ENCODE measurements at regions not wholly inside any gene's neighbourhood (a gene's known extent, or its start where the extent isn't known, plus 50 kb on each side); places are given as distances from the start of the nearest gene placed in this dataset.
"Not testable (repeated sequence)": the region's sequence is repeated elsewhere in the genome, so short reads cannot be mapped to it uniquely, and the experiment has no call there.

DNA sequence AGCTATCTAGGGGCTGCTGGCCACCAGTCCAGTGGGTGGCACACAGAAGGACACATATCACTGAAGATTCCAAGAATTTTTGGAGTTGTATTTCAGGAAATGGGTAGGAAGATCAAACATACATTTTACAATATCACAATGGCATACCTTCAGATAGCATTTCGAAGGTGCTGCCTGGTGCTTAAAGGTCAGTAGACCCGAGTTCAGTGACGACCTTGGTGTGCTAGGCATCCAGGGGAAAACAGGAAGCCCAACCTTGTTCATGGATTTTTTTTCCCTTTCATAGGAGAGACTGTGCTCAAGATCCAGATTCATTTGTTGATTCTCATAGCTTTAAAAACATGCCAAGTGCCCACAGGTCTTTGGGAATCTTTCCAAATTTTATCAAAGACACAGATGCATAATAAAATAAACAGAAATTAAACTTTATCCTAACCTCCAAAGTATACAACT is 51.0 kb upstream of the RCBTB2 start:
- DNase-seq (ENCODE audit: low read depth) = no peak

DNA sequence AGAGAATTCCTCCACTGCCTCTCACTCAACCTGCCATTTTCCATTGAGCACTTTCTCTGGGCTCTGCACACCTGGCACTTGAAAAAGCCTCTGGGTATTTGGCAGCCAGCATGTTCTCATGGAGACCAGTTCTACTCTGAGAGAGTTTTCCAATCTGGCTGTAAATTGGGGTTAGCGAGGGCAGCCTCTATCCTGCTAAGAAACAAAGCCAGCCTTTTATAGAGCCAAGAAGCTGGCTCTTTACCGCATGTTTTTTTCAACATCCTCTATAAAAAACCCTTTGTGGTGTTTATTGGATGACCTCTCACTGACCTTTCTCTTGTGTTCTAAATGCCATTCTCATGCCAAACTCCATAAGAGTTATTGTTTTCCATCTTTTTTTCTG is 52.6 kb upstream of the RCBTB2 start:
- no peak for DNase-seq (ENCODE audit: low read depth)

DNA sequence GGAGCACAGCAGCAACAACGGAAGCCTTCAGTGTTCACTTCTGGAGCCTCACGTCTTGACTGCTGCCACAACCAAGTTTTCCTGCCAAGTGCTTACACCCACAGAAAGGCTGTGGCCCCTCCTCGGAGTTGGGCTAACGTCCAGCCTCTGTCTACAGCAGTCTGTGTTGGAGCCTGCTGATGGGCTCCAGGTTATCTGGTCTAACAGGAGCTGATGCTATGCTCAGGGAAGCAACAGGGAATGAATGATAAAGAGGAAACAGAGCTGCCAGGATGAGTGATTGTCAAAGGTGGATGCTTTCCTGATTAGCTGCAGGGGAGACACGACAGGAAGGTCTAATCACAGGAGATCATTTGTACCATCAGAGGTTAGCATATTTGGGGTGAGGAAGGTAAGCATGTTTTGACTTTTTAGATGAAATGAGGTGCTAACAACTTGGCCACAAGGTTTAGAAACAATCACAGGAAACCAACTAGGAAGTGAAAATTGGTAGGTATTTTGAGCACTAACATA is 53.8 kb upstream of the RCBTB2 start:
- DNase-seq (ENCODE audit: low read depth) = no peak

DNA sequence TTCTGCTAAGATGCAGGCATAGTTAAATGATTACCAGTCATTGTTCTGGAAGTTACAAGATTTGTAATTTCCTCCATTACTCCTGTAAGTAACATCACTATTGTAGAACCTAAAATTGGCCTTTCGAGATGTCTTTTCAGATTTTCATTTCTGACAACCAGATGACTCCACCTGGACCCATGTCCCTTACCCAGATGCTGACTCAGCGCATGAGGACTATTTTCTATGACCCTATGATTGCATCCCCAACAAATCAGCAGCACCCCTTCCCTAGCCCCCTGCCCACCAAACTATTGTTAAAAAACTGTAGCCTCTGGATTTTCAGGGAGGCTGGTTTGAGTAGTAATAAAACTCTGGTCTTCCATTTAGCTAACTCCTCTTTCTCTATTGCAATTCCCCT is 55.2 kb upstream of the RCBTB2 start:
- DNase-seq (ENCODE audit: low read depth) = no peak

DNA sequence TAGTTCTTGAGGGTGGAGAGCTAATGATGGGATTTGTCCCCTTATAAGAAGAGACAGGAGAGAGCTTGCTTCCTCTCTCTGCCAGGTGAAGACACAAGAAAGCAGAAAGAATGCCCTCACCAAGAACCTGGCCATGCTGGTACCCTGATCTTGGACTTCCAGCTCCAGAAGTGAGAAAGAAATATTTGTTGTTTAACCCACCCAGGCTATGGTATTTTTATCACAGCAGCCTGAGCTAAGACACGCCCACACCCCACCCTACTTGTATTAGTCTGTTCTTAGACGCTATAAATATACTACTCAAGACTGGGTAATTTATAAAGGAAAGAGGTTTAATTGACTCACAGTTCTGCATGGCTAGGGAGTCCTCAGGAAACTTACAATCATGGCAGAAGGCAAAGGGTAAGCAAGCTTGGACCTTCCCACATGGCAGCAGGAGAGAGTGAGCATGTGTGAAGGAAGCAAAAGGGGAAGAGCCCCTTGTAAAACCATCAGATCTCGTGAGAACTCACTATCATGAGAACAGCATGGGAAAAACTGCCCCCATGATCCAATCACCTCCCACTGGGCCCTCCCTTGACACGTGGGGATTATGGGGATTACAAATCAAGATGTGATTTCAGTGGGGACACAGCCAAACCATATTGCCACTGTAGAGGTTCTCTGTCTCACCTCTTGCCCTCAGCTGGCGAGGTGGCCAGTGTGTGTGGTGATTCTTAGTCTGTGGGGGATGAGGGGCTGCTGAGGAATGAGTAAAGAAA is 57.4 kb upstream of the RCBTB2 start:
- no peak for DNase-seq (ENCODE audit: low read depth)

DNA sequence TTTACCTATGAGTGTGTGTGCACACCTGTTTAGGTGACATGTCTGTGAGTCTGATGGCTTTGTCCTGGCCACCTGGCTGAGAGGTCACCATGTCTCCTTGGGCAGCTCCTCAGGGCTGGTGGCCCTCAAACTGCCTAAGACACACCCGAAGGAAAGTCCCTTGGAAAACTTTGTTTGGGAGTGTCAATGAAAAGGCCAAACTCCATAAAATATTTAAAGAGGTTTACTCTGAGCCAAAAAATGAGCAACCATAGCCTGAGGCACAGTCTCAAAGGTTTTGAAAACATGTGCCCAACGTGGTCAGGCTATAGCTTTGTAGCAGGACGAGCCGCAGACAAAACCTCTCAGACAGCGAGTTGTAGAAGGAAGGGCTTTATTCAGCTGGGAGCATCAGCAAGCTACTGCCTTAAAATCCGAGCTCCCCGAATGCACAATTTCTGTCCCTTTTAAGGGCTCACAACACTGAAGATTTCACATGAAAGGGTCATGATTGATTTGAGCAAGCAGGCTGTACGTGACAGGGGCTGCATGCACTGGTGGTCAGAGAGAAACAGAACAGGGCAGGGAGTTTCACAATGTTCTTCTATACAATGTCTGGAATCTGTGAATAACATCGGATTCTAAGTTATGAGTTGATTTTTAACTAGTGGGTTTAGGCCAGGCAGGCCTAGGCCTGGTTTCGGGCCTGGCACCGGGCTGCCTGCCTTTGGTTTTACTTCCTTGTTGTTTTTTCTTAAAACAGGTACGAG is 58.4 kb upstream of the RCBTB2 start:
- not testable (repeated sequence) for DNase-seq (ENCODE audit: low read depth)

DNA sequence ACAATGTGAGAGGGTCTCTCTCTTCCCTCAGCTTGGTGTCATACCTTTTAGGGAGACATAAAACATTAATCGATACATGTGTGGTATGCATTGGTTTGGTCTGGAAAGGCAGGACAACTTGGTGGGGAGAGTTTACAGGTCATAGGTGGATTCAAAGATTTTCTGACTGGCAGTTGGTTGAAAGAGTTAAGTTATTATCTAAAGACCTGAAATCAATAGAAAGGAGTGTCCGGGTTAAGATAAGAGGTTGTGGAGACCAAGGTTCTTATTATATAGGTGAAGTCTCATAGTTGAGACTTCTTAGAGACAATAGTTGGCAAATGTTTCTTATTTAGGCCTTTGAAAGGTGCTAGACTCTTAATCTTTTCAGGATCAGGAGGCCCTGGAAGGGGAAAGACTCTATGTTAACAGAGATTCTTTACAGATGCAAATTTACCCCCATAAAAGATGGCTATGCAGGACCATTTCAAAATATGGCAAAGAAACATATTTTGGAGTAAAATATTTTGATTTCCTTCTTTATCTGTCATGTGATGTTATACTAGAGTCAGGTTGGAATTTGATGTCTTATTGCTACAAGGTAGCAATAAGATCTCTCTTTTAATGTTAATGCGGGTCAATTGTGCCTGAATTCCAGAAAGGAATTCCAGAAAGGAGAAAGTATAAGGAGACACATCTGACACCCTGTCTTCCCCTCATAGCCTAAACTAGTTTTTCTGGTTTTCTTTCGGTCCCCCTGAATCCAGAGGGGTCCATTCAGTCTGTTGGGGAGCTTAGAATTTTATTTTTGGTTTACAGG is 59.2 kb upstream of the RCBTB2 start:
- no peak for DNase-seq (ENCODE audit: low read depth)

DNA sequence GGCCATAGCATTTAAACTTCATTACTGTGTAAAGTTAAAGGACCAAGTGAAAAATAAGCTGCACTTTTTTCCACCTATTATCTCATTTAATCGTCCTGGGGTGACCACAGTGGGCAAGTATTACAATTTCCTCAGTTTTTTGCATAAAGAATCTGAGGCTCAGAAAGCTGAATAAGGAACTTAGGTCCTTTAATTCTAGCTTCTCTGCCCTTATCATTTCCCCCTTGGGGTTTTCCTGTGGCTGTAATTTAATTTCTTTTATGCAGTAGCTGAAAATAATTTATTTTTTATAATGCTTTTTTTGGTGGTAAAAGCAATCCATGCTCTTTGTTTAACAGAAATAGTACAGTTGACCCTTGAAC is 59.8 kb upstream of the RCBTB2 start:
- DNase-seq (ENCODE audit: low read depth) = no peak

DNA sequence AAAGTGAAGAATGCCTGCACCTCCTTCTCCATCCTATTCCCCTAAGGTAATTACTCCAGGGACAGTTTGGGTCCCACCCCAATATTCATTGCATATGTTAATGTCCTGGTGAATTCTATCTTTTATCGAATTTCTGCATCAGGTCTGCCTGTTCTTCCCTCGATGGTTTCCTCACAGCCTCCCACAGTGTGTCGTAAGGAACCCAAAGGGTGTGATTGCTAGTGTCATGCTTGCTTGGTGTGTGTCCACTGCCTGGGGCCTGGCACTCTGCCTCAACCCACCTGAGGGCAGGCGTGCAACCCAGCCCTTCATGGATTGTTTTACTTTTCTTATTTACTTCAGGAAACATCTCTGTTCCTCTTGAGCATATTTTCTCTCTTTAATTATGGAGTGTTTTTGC is 60.2 kb upstream of the CYSLTR2 start:
- DNase-seq (ENCODE audit: low read depth) = no peak

DNA sequence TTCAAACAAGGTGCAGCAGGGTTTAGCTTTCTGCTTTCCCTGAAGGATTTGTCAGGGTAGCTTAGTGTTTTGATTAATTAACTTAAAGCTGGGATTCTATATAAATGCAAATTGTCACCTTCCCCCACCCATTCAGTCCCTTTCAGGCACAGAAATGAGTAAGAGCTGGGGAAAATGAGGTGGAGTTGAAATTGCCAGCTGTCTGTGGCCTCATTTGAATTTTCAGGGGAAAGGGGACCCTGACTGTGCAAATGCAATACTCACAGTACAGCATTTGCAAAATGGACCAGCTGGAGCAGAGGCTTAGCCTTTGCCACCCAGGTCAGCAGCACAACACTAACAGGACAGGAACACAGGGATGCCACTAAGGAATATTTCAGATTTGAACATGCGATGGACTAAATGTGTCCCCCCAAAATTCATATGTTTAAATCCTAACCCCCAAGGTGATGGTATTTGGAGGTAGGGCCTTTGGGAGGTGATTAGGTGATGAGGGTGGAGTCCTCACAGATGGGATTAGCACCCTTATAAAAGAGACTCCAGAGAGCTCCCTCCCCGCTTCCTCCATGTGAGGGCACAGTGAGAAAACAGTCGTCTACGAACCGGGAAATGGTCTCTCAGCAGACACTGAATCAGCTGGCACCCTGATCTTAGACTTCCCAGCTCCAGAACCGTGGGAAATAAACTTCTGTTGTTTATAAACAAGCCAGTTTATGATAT is 59.5 kb upstream of the CYSLTR2 start:
- no peak for DNase-seq (ENCODE audit: low read depth)

DNA sequence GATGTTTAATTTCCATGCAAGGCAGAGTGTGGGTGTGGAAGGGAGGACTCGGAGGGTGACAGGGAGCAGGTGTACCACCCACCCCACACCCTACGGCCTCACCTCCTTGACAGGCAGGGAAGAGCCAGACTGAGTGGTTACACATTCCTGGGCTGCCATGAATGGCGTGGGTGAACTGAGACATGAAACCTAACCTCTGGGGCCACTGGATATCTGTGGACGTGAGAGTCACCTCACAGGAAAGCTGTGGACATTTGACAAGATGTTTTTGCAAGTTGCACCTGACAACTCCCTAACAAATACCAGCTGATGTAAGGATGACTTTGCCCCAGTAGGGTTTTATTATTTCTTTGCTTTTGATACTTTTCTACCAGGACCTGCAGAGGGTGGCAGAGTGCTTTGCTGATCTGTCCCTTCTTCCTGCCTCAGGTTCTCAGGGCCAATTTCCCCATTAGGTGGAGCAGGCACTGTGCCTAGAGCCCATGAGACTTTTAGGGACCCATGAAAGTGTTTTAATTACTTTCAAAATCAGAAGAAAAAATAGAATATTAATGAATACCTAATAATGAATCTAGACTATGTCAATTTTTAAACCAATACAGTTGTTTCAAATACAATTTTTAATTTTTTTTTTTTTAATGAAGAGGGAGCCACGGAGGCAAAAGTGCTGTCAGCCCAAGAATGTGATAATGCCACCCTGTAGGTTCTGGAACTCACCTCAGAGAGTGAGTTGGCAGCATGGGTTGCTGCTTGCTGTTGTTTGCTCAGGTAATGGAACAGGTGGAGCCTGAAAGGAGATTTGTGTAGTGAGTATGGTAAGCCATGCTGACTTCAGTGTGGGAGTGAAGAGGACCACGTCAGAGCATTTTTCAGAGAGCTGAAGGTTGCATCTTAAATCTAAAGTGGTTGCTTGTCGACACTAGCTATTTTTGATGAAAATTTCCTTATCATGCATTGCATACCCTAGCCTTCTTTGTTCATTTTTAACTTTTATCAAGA is 58.0 kb upstream of the CYSLTR2 start:
- peak; percentile 9 for DNase-seq (ENCODE audit: low read depth)

DNA sequence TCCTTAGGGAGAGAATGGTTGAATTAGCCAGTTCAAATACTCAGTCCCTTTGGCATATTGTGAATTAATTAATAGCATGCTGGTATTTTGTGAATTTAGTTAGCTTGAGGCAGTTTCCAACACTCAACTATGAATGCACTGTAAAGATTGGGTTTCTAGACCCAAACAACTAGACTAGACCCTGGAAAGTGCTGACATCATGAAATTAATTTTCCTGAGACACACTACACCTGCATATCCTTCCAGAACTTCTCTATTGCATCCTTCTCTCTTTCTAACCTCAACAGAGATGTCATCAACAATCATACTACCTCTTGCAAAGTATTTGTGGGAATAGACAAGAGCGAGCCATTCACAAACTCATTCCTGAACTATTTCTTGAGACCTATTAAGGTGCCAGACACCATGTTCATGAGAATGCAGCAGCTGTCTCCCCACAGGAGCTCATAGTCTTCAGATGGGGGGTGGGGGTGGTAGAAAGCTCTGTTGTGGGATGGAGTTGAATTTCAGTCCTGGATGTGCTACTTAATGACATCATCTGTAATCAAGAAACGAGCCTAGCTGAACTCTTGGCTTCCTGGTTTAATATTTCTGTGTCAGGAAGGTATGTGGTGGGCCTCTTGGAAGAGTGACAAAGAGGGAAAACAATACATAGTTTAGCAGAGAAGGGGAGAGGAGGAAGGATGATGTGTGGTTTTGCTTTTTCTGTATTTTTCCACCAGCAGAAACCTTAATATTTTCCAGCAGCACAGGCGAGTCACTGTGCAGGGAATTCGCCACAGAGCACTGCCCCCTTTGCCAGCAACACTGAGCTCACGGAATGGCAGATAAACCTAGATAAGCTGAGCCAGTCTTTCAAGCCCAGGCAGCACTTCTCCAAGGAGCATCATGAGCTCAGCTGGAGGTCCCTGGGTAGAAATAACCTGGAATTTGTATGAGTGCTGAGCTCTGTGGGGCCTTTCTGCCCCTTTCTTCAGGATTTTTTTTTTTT is 53.1 kb upstream of the CYSLTR2 start:
- DNase-seq (ENCODE audit: low read depth) = no peak

DNA sequence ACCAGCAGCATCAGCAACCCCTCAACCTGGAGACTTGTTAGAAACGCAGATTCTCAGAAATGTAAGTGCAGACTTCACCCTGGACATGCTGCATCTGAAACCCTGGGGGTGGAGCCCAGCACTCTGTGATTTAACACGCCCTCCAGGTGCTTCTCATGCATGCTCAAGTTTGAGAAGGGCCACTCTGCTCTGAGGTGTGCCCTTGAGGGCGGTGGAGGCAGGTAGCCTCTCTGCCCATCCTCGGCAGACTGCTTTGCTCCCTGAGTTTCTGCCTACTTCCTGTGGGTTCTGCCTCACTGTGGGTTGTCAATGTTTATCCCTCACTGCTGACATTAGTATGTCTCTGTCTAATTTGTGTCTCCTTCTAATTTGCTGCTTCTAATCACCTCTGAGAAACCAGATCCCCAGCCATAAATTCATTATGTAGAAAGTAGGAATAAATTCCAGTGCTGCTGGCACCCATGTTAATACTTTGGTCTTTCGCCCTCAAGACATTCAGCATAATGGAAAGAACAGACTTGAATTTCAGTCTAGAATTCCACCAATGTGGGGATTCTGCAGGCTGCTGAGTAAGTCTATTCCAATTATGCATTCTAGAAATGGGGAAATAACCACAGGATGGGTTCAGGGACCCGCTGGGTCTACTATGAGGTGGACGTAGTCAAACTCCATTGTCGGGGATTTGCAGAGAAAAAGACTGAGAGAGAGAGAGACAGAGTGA is 51.3 kb upstream of the CYSLTR2 start:
- DNase-seq (ENCODE audit: low read depth) = no peak

DNA sequence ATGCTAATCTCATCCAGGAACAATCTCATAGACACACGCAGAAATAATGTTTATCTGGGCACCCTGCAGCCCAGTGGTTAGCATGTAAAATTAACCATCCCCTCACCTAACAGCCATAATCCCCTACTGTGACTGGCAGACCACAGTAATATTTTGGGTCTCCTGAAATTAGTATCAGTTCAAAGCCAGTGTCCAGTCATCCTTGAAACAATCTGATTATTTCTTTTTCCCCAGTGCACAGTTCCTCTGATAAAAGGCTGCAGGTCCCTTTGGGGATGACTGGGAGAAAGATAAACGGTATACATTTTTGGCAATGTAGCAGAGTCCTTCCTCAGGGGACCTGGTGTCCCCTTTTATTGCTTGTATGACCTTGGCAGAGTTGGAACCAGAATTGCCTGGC is 50.4 kb upstream of the CYSLTR2 start:
- no peak for DNase-seq (ENCODE audit: low read depth)
